ENCODE measurements at regions not wholly inside any gene's neighbourhood (a gene's known extent, or its start where the extent isn't known, plus 50 kb on each side); places are given as distances from the start of the nearest gene placed in this dataset.

DNA sequence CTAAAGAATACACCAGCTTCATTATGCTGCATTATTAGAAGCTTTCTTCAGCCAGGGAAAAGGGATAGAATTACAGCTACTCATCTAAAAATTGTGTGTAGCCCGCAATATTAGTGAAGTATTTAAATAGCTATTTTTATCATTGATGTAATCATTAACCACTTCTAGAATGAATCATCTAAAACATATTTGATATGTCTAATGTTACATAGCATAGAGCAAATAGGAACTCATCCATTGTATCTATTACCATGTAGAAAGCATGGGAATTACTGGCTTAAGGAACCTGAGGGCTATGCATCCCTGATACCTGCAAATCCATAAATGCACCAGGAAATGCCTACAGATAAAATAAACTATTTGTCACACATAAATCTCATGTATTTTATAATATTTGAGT is 54.5 kb upstream of the VGLL3 start:
- DNase-seq, result no peak
- Histone ChIP-seq H3K4me1 (no peaks in the 10 kb centered on the region), H3K36me3 (no peaks in the 10 kb centered on the region), H3K27me3 (ENCODE audit: low read depth) (no peaks in the 10 kb centered on the region), H3K27ac (replicated peaks) (no peak overlapping the region), H3K4me3 (no peak overlapping the region), H3K9me3 (replicated peaks) (no peaks in the 10 kb centered on the region)
- TF ChIP-seq, protein P1, sequence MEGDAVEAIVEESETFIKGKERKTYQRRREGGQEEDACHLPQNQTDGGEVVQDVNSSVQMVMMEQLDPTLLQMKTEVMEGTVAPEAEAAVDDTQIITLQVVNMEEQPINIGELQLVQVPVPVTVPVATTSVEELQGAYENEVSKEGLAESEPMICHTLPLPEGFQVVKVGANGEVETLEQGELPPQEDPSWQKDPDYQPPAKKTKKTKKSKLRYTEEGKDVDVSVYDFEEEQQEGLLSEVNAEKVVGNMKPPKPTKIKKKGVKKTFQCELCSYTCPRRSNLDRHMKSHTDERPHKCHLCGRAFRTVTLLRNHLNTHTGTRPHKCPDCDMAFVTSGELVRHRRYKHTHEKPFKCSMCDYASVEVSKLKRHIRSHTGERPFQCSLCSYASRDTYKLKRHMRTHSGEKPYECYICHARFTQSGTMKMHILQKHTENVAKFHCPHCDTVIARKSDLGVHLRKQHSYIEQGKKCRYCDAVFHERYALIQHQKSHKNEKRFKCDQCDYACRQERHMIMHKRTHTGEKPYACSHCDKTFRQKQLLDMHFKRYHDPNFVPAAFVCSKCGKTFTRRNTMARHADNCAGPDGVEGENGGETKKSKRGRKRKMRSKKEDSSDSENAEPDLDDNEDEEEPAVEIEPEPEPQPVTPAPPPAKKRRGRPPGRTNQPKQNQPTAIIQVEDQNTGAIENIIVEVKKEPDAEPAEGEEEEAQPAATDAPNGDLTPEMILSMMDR (IDR thresholded peaks at IDR 0.05; ENCODE audit: borderline replicate concordance), result no peak
- intact Hi-C loops (cut with micrococcal nuclease), result no loop called here

DNA sequence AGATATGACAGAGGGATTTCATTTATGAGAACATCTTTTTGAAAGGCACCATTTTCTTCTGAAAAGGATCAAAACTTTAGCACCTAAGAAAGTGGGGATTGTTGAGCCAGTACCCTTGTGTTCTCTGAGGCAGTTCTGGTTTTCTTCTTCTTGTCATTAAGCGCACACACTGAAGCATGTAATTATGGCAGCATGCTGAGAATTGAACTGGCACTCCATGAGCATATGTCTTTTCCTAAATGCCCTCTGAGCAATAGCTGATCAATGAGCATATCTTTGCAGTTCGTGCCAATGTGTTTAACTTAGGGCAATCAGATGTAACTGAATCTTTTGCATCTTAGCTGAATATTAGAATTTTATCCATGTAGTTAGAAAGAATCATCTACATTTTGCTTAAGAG is 53.9 kb upstream of the VGLL3 start:
- Histone ChIP-seq H3K27ac (replicated peaks) (no peak overlapping the region), H3K36me3 (no peaks in the 10 kb centered on the region), H3K4me1 (no peaks in the 10 kb centered on the region), H3K9me3 (replicated peaks) (no peaks in the 10 kb centered on the region), H3K4me3 (no peak overlapping the region), H3K27me3 (ENCODE audit: low read depth) (no peaks in the 10 kb centered on the region)
- TF ChIP-seq, protein P1 (IDR thresholded peaks at IDR 0.05; ENCODE audit: borderline replicate concordance), result no peak
- no peak for DNase-seq
- intact Hi-C loops (cut with micrococcal nuclease), result no loop called here

DNA sequence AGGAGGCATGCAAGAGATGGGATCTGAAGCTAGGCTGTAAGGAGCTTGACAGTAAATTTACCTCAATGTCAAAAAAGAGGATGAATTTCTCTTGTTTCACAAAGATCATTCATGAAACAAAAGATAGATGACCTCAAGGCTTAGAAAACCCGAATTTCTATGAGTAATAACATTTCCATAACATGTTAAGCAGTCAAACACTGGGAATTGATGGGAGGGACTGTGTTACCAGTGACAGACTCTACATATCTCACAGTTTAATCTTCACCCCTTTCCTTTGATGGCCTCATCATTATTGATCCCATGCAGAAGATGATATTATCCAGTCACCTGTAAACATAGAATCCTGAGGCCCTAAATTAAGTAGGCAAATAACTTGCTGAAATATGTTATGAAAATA is 53.5 kb upstream of the VGLL3 start:
- TF ChIP-seq, protein P1 (IDR thresholded peaks at IDR 0.05; ENCODE audit: borderline replicate concordance), result no peak
- intact Hi-C loops (cut with micrococcal nuclease), result no loop called here

DNA sequence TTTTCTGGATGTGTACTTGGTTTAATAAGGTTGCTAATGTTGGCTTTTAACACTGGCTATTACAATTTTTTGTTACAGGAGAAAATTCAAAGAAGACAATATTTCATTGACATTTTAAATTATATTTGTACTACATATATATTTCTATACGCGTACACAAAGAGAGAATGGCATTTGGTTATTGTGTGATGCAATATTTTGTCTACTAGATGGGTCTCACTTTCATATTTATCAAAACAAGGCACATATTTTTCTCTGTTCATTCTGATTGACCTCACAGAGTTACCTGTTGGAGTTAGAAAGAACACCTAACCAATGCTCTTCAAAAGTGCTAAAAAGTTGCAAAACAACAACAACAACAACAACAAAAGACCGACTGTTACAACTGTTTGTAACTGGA is 50.2 kb upstream of the VGLL3 start:
- H3K9me3 ChIP-seq (replicated peaks), result no peaks in the 10 kb centered on the region
- intact Hi-C loops (cut with micrococcal nuclease), result no loop called here
- no peak overlapping the region for H3K27ac ChIP-seq (replicated peaks)
- TF ChIP-seq, protein P1 (IDR thresholded peaks at IDR 0.05; ENCODE audit: borderline replicate concordance), result no peak
- no peak overlapping the region for H3K4me3 ChIP-seq
- H3K4me1 ChIP-seq, result no peaks in the 10 kb centered on the region
- DNase-seq, result no peak
- no peaks in the 10 kb centered on the region for H3K36me3 ChIP-seq
- no peaks in the 10 kb centered on the region for H3K27me3 ChIP-seq (ENCODE audit: low read depth)

More for the DNA sequence above, 53.5 kb upstream of the VGLL3 start:
- H3K36me3 ChIP-seq, result no peaks in the 10 kb centered on the region
- no peak overlapping the region for H3K27ac ChIP-seq (replicated peaks)
- no peaks in the 10 kb centered on the region for H3K9me3 ChIP-seq (replicated peaks)
- no peak for DNase-seq
- H3K27me3 ChIP-seq (ENCODE audit: low read depth), result no peaks in the 10 kb centered on the region
- no peaks in the 10 kb centered on the region for H3K4me1 ChIP-seq
- H3K4me3 ChIP-seq, result no peak overlapping the region

All from left ventricle myocardium inferior (tissue), 1 donor.